IMR-90 (cell line): ENCODE measurements at regions not wholly inside any gene's neighbourhood (a gene's known extent, or its start where the extent isn't known, plus 50 kb on each side); places are given as distances from the start of the nearest gene placed in this dataset.

ENCODE experiments used
- ATAC-seq: fragments of 200-7000 bp; cut with Tn5 transposase; 2 replicates; pipeline ENCODE4 v1.9.1; 2020; ENCODE audit warnings: low read depth, mild to moderate bottlenecking, moderate library complexity
- BruUV-seq: library from RNA; stranded (reverse); fragments of 400-500 nt; replicated peaks from 2 replicates; lab custom pipeline; 2021; lab: Mats Ljungman, UMichigan
- CTCF ChIA-PET: fragments of 300-600 bp; formaldehyde crosslinking; extraction: SDS; loops from one replicate; lab custom pipeline; 2021; ENCODE audit warnings: antibody characterized with exemption; lab: Yijun Ruan, JAX
- POLR2A ChIA-PET: fragments of 300-600 bp; sonication (Branson Sonifier 250); formaldehyde crosslinking; loops from one replicate; lab custom pipeline; 2022; ENCODE audit warnings: antibody characterized with exemption; ENCODE audit not compliant: unreplicated experiment; lab: Charles Lee
- DNase-seq: peaks from one replicate; pipeline ENCODE4 v3.0.0; 2013
- H2AFZ ChIP-seq: replicated peaks from 2 replicates; pipeline ENCODE3; 2013; ENCODE audit warnings: low read length, mild to moderate bottlenecking; ENCODE audit not compliant: poor library complexity
- H2AK5ac ChIP-seq: 2 replicates; pipeline ENCODE4 v1.6.1; 2013; ENCODE audit warnings: low read depth, low read length, inconsistent platforms
- H2AK9ac ChIP-seq: replicated peaks from 2 replicates; pipeline ENCODE3; 2013; ENCODE audit warnings: mild to moderate bottlenecking, low read depth, low read length, moderate library complexity; ENCODE audit not compliant: poor library complexity
- H2BK120ac ChIP-seq: 2 replicates; pipeline ENCODE4 v1.6.1; 2013; ENCODE audit warnings: low read depth, low read length, inconsistent platforms
- H2BK15ac ChIP-seq: 3 replicates; pipeline ENCODE4 v1.6.1; 2013; ENCODE audit warnings: low read depth, low read length, inconsistent platforms
- H2BK20ac ChIP-seq: 2 replicates; pipeline ENCODE4 v1.6.1; 2013; ENCODE audit warnings: low read depth, mild to moderate bottlenecking, inconsistent platforms, low read length, moderate library complexity
- H2BK5ac ChIP-seq: 2 replicates; pipeline ENCODE4 v1.6.1; 2013; ENCODE audit warnings: mild to moderate bottlenecking, low read depth, low read length, inconsistent platforms; ENCODE audit not compliant: poor library complexity, severe bottlenecking
- H3K14ac ChIP-seq: replicated peaks from 2 replicates; pipeline ENCODE4 v1.6.1; 2013; ENCODE audit warnings: low read depth, low read length, inconsistent platforms
- H3K18ac ChIP-seq: 2 replicates; pipeline ENCODE4 v1.6.1; 2013; ENCODE audit warnings: low read depth, low read length, control low read depth
- H3K23ac ChIP-seq: 2 replicates; pipeline ENCODE4 v1.6.1; 2013; ENCODE audit warnings: low read depth, low read length, inconsistent platforms
- H3K27ac ChIP-seq: 2 replicates; pipeline ENCODE4 v1.5.1; 2013; ENCODE audit warnings: mild to moderate bottlenecking, control low read depth, low read length; ENCODE audit not compliant: insufficient read depth
- H3K27me3 ChIP-seq: 2 replicates; pipeline ENCODE4 v1.6.1; 2013; ENCODE audit warnings: low read length; ENCODE audit not compliant: control insufficient read depth, insufficient read depth
- H3K36me3 ChIP-seq: 2 replicates; pipeline ENCODE4 v1.6.1; 2013; ENCODE audit warnings: low read length, mixed read lengths; ENCODE audit not compliant: control insufficient read depth, insufficient read depth
- H3K4ac ChIP-seq: 2 replicates; pipeline ENCODE4 v1.6.1; 2013; ENCODE audit warnings: low read depth, low read length, inconsistent platforms
- H3K4me1 ChIP-seq: 2 replicates; pipeline ENCODE4 v1.6.1; 2013; ENCODE audit warnings: low read length, mixed read lengths; ENCODE audit not compliant: control insufficient read depth, insufficient read depth
- H3K4me2 ChIP-seq: 2 replicates; pipeline ENCODE4 v1.6.1; 2013; ENCODE audit warnings: low read depth, mild to moderate bottlenecking, control low read depth, low read length, moderate library complexity
- H3K4me3 ChIP-seq: 2 replicates; pipeline ENCODE4 v1.5.1; 2013; ENCODE audit warnings: low read depth, mild to moderate bottlenecking, control low read depth, low read length, moderate library complexity; ENCODE audit not compliant: insufficient read depth
- H3K56ac ChIP-seq: 2 replicates; pipeline ENCODE4 v1.6.1; 2013; ENCODE audit warnings: low read length, inconsistent platforms; ENCODE audit not compliant: insufficient read depth; ENCODE audit errors: extremely low read depth
- H3K79me1 ChIP-seq, 2 experiments: 2 replicates each; pipeline ENCODE4 v1.6.1; 2013; ENCODE audit warnings: low read length in 2 of 2, inconsistent platforms in 1 of 2, low read depth in 1 of 2
- H3K9ac ChIP-seq: 2 replicates; pipeline ENCODE4 v1.6.1; 2013; ENCODE audit warnings: low read depth, low read length, control low read depth
- H3K9me1 ChIP-seq: 2 replicates; pipeline ENCODE4 v1.6.1; 2013; ENCODE audit warnings: low read length, inconsistent platforms; ENCODE audit not compliant: insufficient read depth
- H3K9me3 ChIP-seq: 2 replicates; pipeline ENCODE4 v1.6.1; 2013; ENCODE audit warnings: low read length; ENCODE audit not compliant: control insufficient read depth, insufficient read depth
- H4K20me1 ChIP-seq: 2 replicates; pipeline ENCODE4 v1.6.1; 2013; ENCODE audit warnings: low read length, inconsistent platforms; ENCODE audit not compliant: insufficient read depth
- H4K5ac ChIP-seq: 2 replicates; pipeline ENCODE4 v1.6.1; 2013; ENCODE audit warnings: mild to moderate bottlenecking, low read depth, low read length, control low read depth
- H4K8ac ChIP-seq, 2 experiments: 2 replicates each; pipeline ENCODE4 v1.6.1; 2013; ENCODE audit warnings: low read depth in 2 of 2, low read length in 2 of 2, control low read depth in 1 of 2, inconsistent platforms in 1 of 2
- H4K91ac ChIP-seq: 2 replicates; pipeline ENCODE4 v1.6.1; 2013; ENCODE audit warnings: low read depth, low read length, inconsistent platforms; ENCODE audit not compliant: insufficient read depth
- BHLHE40 ChIP-seq: fragments of 150-350 bp; IDR thresholded peaks from 2 replicates; pipeline ENCODE4 v1.6.1; 2016; ENCODE audit warnings: mild to moderate bottlenecking, low read depth, low read length
- CEBPB ChIP-seq: IDR thresholded peaks from 2 replicates; pipeline ENCODE4 v1.6.1; 2012; ENCODE audit warnings: low read depth, low read length, improper control_type of control experiment
- CHD1 ChIP-seq: IDR thresholded peaks from 2 replicates; pipeline ENCODE4 v1.6.1; 2012; ENCODE audit warnings: low read depth, low read length, improper control_type of control experiment
- ELK1 ChIP-seq: fragments of 150-350 bp; IDR thresholded peaks from 2 replicates; pipeline ENCODE4 v1.6.1; 2016; ENCODE audit warnings: low read depth, mild to moderate bottlenecking, low read length, moderate library complexity, borderline replicate concordance
- FOS ChIP-seq: fragments of 150-350 bp; IDR thresholded peaks from 2 replicates; pipeline ENCODE4 v1.6.1; 2016; ENCODE audit warnings: low read depth, low read length
- MAZ ChIP-seq: IDR thresholded peaks from 2 replicates; pipeline ENCODE4 v1.6.1; 2012; ENCODE audit warnings: low read depth, mild to moderate bottlenecking, low read length, improper control_type of control experiment, moderate library complexity, borderline replicate concordance
- MXI1 ChIP-seq: IDR thresholded peaks from 2 replicates; pipeline ENCODE4 v1.6.1; 2012; ENCODE audit warnings: low read depth, mild to moderate bottlenecking, low read length, moderate library complexity, borderline replicate concordance
- NFE2L2 ChIP-seq: fragments of 150-350 bp; IDR thresholded peaks from 2 replicates; pipeline ENCODE4 v1.6.1; 2016; ENCODE audit warnings: low read depth, mild to moderate bottlenecking, low read length
- POLR2A ChIP-seq: IDR thresholded peaks from 2 replicates; pipeline ENCODE4 v1.6.1; 2012; ENCODE audit warnings: mild to moderate bottlenecking, low read depth, low read length
- WGBS, 2 experiments: methylation state at CpG; one replicate each; pipeline versions ENCODE4 v1.1.5 to v1.1.7; 2013; ENCODE audit warnings: missing lambda C conversion rate in 2 of 2; ENCODE audit not compliant: insufficient read length in 1 of 2; ENCODE audit errors: extremely low coverage in 2 of 2; 5-methylcytosine and 5-hydroxymethylcytosine counted together
- dilution Hi-C: fragments of 300-500 bp; cut with HindIII; formaldehyde crosslinking; loops from one replicate; pipeline ENCODE4 v1.14.3; 2018; ENCODE audit warnings: low sequenced_read_pairs; ENCODE audit not compliant: unreplicated experiment
- in situ Hi-C: fragments of 300-500 bp; cut with MboI; formaldehyde crosslinking; loops from 3 replicates; pipeline ENCODE4 v1.14.3; 2019; ENCODE audit warnings: low sequenced_read_pairs, inconsistent platforms, mixed read lengths
- intact Hi-C: fragments of 100-400 bp; cut with micrococcal nuclease; formaldehyde crosslinking; loops from 2 replicates; pipeline ENCODE4 v1.10.0; 2022
- TF ChIP-seq, protein P1 (sequence below): conservative IDR thresholded peaks from 2 replicates; pipeline ENCODE4 v1.5.1; 2012; ENCODE audit warnings: mild to moderate bottlenecking, low read depth, low read length, improper control_type of control experiment

DNA sequence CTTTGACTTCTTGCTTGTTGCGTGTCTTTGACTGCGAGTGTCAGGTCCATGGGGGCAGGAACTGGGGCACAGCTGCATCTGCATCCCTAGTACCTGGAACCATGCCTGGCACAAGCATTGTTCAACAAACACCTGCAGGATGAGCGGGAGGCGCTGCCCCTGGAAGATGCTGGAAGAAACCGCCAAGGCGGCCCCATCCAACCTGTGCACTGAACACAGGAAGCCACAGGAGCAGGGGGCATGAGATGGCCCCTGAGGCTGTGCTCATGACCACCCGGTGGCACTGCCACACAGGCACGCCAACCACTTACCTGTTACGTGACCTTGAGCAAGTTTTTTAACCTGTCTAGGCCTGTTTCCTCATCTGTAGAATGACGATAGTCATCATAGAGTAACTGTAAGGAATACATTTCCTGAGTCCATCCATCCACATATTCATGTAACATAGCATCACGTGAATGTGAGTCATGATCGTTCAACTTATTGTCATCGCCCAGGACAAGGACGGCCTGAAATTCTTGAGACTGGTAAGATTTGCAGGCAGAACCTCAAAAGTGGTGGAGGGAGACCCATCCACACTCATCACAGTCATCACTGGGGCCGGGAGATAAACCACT, 374.2 kb downstream of the PREX1 start:
- H2BK20ac ChIP-seq = no peak overlapping the region
- DNase-seq (no peak), ATAC-seq (no peak)
- H3K4me2 ChIP-seq = no peak overlapping the region
- H2AFZ ChIP-seq = no peak overlapping the region
- no peak overlapping the region for H3K56ac ChIP-seq
- H2AK9ac ChIP-seq = no peak overlapping the region
- 76% methylated on average over 4 of the region's 15 CpGs; no CpG with 5 or more reads in 1 of the 2 experiments for WGBS, 2 experiments
- H4K5ac ChIP-seq = no peak overlapping the region
- TF ChIP-seq BHLHE40 (no peak), ELK1 (no peak), FOS (no peak), NFE2L2 (no peak), CHD1 (no peak), POLR2A (no peak), MAZ (no peak), CEBPB (no peak), MXI1 (no peak)
- TF ChIP-seq, protein P1, sequence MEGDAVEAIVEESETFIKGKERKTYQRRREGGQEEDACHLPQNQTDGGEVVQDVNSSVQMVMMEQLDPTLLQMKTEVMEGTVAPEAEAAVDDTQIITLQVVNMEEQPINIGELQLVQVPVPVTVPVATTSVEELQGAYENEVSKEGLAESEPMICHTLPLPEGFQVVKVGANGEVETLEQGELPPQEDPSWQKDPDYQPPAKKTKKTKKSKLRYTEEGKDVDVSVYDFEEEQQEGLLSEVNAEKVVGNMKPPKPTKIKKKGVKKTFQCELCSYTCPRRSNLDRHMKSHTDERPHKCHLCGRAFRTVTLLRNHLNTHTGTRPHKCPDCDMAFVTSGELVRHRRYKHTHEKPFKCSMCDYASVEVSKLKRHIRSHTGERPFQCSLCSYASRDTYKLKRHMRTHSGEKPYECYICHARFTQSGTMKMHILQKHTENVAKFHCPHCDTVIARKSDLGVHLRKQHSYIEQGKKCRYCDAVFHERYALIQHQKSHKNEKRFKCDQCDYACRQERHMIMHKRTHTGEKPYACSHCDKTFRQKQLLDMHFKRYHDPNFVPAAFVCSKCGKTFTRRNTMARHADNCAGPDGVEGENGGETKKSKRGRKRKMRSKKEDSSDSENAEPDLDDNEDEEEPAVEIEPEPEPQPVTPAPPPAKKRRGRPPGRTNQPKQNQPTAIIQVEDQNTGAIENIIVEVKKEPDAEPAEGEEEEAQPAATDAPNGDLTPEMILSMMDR = no peak
- peaks cover 1% of the 10 kb centered on the region; the same call in 1 of the 2 replicates for H3K27me3 ChIP-seq
- no TSS peak for BruUV-seq
- H3K9me1 ChIP-seq = no peaks in the 10 kb centered on the region
- no peaks in the 10 kb centered on the region for H4K20me1 ChIP-seq
- ChIA-PET POLR2A (no interaction called here), CTCF (no interaction called here)
- no peak overlapping the region for H3K9ac ChIP-seq
- H3K4me1 ChIP-seq = no peaks in the 10 kb centered on the region
- no peak overlapping the region for H2BK15ac ChIP-seq
- no peak overlapping the region for H2AK5ac ChIP-seq
- no peak overlapping the region for H3K4me3 ChIP-seq
- in situ Hi-C loops = no loop called here
- intact Hi-C loops = no loop called here
- no peak overlapping the region for H2BK120ac ChIP-seq
- H4K8ac ChIP-seq = no peak overlapping the region
- H3K14ac ChIP-seq = no peak overlapping the region
- no peak overlapping the region for H3K23ac ChIP-seq
- H3K36me3 ChIP-seq = no peaks in the 10 kb centered on the region
- no peak overlapping the region for H3K27ac ChIP-seq
- no peaks in the 10 kb centered on the region for H3K79me1 ChIP-seq
- no peak overlapping the region for H4K91ac ChIP-seq
- H2BK5ac ChIP-seq = no peak overlapping the region
- no peak overlapping the region for H3K18ac ChIP-seq
- 0 out of 2 replicates have a peak, but pooled peaks cover 1% of the 10 kb centered on the region for H3K9me3 ChIP-seq
- dilution Hi-C loops = no loop called here
- H3K4ac ChIP-seq = no peak overlapping the region
